HuH-7.5 (cell line): ENCODE measurements at regions not wholly inside any gene's neighbourhood (a gene's known extent, or its start where the extent isn't known, plus 50 kb on each side); places are given as distances from the start of the nearest gene placed in this dataset.
"Not testable (repeated sequence)": the region's sequence is repeated elsewhere in the genome, so short reads cannot be mapped to it uniquely, and the experiment has no call there.

ENCODE experiments used
- DNase-seq: peaks from one replicate; pipeline ENCODE4 v3.0.0; 2011; ENCODE audit warnings: low spot score

DNA sequence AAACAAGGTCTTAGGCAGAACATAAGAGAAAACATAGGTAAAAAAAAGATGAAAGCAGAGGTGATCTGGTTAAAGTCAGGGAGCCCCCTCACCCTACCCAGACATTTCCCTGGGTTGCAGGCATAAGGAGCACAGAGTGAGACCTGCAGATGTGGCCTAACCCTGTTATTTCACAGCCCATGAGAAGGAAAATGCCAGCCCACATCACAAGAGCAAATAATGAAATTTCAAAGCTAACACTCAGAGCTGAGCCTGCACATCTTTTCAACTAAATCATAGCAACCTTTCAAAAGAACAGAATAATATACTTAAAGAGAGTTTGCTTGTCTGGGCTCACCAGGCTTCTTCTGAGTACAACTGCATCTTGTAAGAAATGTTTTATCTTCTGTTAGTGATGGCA lies 295.4 kb downstream of the RPAP3 start:
- DNase-seq: no peak

DNA sequence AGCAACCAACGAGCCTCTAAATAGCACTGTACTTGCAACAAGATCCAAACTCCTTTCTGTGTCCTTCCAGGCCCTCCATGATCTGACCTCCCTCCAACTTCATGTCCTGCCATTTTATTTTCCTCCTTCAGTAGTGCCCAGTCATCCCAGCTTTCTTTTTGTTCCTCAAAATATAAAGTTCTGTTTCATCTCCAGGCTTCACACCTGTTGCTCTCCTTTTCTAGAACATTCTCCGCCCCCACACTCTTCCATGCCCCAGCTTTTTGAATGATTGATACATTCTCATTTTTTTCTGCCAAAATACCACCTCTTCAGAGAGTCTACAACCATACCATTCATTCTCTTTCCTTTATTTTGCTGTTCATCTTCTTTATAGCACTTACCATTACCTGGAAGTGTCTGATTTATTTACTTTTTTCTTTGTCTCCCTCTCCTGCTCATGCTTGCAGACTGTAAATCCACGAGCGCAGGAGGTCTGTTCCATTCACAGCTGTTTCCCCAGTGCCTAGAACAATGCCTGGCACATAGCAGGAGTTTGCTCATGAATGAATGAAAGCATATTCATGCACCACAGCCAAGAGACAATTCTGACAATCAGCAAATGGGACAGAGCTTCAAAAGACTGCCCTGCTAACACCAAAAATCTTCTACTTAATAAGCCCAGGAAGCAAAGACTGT lies 296.4 kb downstream of the RPAP3 start:
- DNase-seq: no peak

GRCh38 chr12:47408171-47408871 lies 297.5 kb downstream of the RPAP3 start:
- peak; percentile 29 for DNase-seq

GRCh38 chr12:47407463-47408129 lies 298.2 kb downstream of the RPAP3 start:
- DNase-seq: no peak

DNA sequence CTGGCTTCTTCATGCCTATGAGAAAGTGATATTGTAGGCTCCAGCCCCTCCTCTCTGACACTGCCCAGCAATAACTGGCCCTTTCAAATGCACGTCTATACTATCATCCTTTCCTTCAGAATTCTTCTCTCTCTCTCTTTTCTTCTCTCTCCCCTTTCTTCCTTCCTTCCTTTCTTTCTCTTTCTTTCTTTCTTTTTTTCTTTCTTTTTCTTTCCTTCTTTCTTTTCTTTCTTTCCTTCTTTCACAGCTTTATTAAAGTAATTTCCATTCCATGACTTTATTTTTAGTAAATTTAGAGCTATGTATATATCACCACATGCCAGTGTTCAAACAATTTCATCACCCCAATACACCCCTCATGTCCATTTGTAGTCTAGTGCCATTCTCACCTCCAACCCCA lies 302.1 kb downstream of the RPAP3 start:
- no peak for DNase-seq

DNA sequence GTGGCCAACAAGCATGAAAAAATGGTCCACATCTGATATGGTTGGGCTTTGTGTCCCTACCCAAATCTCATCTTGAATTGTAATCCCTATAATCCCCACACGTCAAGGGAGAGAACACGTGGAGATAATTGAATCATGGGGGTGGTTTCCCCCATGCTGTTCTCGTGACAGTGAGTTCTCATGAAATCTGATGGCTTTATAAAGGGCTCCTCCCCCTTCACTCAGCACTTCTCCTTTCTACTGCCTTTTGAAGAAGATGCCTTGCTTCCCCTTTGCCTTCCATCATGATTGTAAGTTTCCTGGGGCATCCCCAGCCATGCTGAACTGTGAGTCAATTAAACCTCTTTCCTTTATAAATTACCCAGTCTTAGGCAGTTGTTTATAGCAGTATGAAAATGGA lies 304.6 kb downstream of the RPAP3 start:
- not testable (repeated sequence) for DNase-seq

- no peak for DNase-seq
These were observed 305.6 kb downstream of the RPAP3 start for GRCh38 chr12:47400266-47400665.

DNA sequence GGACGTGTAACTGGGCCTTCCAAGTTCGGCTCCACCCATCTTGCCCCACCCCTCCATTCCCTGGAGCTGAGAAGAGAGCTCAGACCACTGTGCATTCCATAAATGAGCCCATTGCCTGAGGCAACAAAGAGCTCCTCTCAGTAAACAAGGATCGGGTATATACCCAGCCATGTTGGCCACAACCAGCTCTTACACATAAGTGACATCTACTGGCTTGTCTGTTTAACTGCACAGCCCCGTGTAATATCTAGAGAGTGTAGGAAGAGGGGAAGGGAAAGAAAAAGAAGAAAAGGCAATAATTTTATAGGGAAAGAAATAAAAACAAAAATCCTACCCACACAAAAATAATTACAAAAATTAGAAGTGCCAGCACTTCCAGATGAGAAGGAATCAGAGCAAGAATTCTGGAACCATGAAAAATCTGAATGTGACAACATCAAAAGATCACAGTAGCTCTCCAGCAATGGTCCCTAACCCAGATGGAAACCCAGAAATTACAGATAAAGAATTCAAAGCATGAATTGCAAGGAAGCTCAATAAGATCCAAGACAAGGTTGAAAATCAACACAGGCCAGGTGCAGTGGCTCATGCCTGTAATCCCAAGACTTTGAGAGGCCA lies 308.1 kb downstream of the RPAP3 start:
- DNase-seq: peak; percentile 31

DNA sequence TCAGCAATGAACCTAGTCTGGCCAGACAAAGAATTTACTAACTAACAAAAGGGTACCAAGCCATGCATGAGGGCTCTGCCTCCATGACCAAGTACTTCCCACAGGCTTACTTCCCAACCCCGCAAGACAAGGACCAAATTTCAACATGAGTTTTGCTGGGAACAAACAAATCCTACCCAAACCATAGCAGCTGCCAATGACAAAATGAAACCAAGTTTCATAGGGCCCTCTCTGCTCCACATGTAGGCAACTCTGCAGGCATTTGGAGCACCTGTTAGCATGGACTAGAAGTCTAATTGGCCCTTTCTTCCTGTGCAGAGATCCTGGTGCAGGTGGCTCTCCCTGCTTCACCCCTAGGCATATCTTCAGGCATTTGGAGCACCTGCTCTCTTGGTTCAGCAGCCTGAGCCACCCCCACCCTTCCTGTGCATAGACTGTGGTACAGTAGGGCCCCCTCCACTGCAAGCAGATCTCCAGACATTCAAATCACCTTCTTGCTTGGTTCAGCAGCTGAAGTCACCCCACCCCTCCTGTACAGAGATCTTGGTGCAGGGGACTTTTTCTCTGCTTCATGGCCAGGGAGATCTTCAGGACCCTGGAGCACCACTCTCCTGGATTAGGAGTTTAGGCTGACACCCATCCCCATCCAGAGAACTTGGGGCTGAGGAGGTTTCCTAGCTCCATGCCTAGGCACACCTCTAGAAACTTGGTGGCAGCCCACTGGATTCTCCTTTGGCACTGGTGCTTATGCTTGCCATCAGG lies 308.7 kb downstream of the RPAP3 start:
- no peak for DNase-seq

- DNase-seq: no peak
These were observed 311.8 kb downstream of the RPAP3 start for GRCh38 chr12:47394070-47394469.

DNA sequence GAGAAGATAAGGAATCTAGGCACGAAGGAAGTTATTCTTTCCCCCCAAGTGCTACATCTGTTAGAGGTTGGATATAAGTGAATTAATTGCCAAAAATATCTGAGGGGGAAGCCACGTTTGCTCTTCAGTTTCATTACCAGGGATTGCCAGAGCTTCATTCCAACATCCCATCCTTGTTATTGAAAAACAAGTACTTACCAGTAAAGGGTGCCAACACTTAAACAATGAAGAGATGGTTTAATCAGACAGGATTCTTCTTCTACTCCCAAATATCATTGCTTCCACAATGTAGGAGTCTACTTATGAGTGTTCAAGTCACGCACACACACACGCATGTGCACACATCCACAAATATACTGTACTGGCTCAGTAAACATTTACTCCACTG lies 312.4 kb downstream of the RPAP3 start:
- DNase-seq: no peak

GRCh38 chr12:47391566-47391965 lies 311.8 kb upstream of the AMIGO2 start:
- DNase-seq: no peak

GRCh38 chr12:47388712-47389111 lies 309.0 kb upstream of the AMIGO2 start:
- DNase-seq: no peak

GRCh38 chr12:47387994-47388393 lies 308.2 kb upstream of the AMIGO2 start:
- DNase-seq: no peak

- DNase-seq: no peak
These were observed 305.9 kb upstream of the AMIGO2 start for GRCh38 chr12:47385653-47386052.

GRCh38 chr12:47383942-47384341 lies 304.2 kb upstream of the AMIGO2 start:
- DNase-seq: no peak

- no peak for DNase-seq
These were observed 302.5 kb upstream of the AMIGO2 start for GRCh38 chr12:47382305-47382704.

- DNase-seq: no peak
These were observed 299.1 kb upstream of the AMIGO2 start for GRCh38 chr12:47378907-47379306.

DNA sequence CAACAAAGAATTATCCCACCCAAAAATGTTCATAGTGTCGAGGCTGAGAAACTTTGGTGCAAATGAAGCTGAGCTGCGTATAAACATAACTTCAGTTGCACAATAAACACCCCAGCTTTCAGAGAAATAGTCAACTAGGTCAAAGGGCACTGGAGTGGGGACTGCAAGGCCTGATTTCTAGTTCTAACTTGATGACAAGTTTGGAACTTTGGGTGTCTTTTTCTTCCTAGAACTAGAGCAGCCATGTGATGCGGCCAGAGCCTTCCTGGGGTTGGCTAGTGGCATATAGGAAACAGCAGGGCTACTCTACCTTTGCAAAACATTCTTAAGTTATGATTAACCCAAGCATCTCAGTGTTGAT lies 298.4 kb upstream of the AMIGO2 start:
- DNase-seq: no peak

DNA sequence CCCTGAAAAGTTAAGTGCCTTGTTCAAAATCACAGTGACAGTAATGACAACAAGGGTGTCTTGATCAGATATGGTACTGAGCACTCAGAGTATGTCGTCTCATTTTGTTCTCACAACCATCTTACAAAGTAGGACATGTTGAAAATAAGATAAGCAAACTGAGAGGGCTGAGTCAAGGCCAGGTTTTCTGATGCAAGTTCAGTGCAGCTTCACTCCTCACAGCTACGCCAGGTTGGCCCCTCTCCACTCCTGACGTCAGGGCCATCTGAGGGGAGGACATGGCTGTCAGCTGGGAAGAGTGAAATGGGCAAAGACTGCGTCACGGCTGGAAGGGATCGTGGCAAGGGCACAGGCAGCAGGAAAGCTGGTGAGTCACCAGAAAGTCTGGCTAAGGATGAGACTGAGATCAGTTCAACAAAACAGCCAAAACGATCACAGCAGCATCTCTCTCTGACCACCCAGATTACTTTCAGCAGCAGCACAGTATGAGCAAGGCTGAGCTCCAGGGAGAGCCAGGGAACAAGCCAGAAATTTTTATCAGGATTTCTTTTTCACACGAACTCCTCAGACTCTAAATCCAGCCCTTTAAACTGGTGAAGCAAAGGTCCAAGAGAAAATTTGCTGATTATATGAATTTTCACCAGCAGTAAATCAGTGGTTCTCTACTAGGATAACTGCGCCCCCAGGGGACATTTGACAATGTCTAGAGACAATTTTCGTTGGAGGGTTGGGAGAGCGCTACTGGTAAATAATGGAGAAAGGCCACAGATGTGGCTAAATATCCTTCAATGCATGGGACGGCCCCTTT lies 297.9 kb upstream of the AMIGO2 start:
- no peak for DNase-seq

- DNase-seq: no peak
These were observed 297.2 kb upstream of the AMIGO2 start for GRCh38 chr12:47376927-47377326.
